Breast epithelium (tissue), 3 donors: ENCODE measurements at regions not wholly inside any gene's neighbourhood (a gene's known extent, or its start where the extent isn't known, plus 50 kb on each side); places are given as distances from the start of the nearest gene placed in this dataset.

Experiments
- POLR2A ChIP-seq: fragments of 450-650 bp; IDR thresholded peaks from one replicate; pipeline ENCODE4 v1.6.1; 2016; ENCODE audit warnings: antibody characterized with exemption, mild to moderate bottlenecking, moderate library complexity
- POLR2AphosphoS5 ChIP-seq, 3 donors: sonication (generic); formaldehyde crosslinking; IDR thresholded peaks; one replicate each; pipeline ENCODE4 v1.6.1; 2017; ENCODE audit warnings: antibody characterized with exemption in 3 of 3
- TF ChIP-seq, protein P1 (sequence below), 3 donors: fragments of 450-650 bp; IDR thresholded peaks; one replicate each; pipeline ENCODE4 v1.5.1; 2016 to 2017; ENCODE audit warnings: antibody characterized with exemption in 3 of 3, mild to moderate bottlenecking in 3 of 3, moderate library complexity in 3 of 3

DNA sequence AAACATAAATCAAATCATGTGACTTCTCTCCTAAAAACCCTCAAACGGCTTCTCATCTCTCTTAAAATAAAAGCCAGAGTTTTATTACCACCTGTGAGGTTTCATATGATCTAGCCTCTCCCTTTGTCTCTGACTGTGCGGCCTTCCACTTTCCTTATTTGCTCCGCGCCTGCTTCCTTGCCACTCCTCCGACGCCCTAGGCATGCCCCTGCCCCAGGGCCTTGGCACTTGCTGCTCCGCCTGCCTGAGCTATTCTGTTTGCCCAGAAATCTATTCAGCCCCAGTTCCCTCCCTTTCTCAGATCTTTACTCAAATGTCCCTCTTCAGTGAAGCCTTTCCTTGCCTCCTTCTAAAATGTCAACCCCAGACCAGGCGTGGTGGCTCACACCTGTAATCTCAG, 57.5 kb upstream of the DISP3 start:
- TF ChIP-seq POLR2A (no peak), POLR2AphosphoS5 (IDR thresholded peaks at IDR 0.05) (no peak)
- TF ChIP-seq, protein P1, sequence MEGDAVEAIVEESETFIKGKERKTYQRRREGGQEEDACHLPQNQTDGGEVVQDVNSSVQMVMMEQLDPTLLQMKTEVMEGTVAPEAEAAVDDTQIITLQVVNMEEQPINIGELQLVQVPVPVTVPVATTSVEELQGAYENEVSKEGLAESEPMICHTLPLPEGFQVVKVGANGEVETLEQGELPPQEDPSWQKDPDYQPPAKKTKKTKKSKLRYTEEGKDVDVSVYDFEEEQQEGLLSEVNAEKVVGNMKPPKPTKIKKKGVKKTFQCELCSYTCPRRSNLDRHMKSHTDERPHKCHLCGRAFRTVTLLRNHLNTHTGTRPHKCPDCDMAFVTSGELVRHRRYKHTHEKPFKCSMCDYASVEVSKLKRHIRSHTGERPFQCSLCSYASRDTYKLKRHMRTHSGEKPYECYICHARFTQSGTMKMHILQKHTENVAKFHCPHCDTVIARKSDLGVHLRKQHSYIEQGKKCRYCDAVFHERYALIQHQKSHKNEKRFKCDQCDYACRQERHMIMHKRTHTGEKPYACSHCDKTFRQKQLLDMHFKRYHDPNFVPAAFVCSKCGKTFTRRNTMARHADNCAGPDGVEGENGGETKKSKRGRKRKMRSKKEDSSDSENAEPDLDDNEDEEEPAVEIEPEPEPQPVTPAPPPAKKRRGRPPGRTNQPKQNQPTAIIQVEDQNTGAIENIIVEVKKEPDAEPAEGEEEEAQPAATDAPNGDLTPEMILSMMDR (IDR thresholded peaks at IDR 0.05): no peak
